HEK293T (cell line): ENCODE measurements at regions not wholly inside any gene's neighbourhood (a gene's known extent, or its start where the extent isn't known, plus 50 kb on each side); places are given as distances from the start of the nearest gene placed in this dataset.
"Not testable (repeated sequence)": the region's sequence is repeated elsewhere in the genome, so short reads cannot be mapped to it uniquely, and the experiment has no call there.

Experiments used
- CTCF ChIA-PET: fragments of 350-600 bp; formaldehyde crosslinking; extraction: SDS; loops from one replicate; lab custom pipeline; 2021; ENCODE audit warnings: antibody characterized with exemption, inconsistent platforms; lab: Yijun Ruan, JAX
- POLR2A ChIA-PET: fragments of 350-600 bp; formaldehyde crosslinking; extraction: SDS; loops from one replicate; lab custom pipeline; 2020; ENCODE audit warnings: antibody characterized with exemption, inconsistent platforms; lab: Yijun Ruan, JAX
- DNase-seq: peaks from one replicate; pipeline ENCODE4 v3.0.0; 2012; ENCODE audit warnings: mixed read lengths; ENCODE audit errors: extremely low spot score
- ARNT ChIP-seq: fragments of 450-650 bp; IDR thresholded peaks from 2 replicates; pipeline ENCODE4 v1.6.1; 2017; ENCODE audit warnings: mild to moderate bottlenecking
- BHLHE40 ChIP-seq: fragments of 450-650 bp; IDR thresholded peaks from 2 replicates; pipeline ENCODE4 v1.6.1; 2016; ENCODE audit warnings: mild to moderate bottlenecking, moderate library complexity, borderline replicate concordance
- CTBP1 ChIP-seq: fragments of 450-650 bp; IDR thresholded peaks from 2 replicates; pipeline ENCODE4 v1.6.1; 2016; ENCODE audit warnings: borderline replicate concordance
- ELF4 ChIP-seq: fragments of 450-650 bp; IDR thresholded peaks from 2 replicates; pipeline ENCODE4 v1.6.1; 2017; ENCODE audit warnings: antibody characterized with exemption
- FOXA1 ChIP-seq: fragments of 450-650 bp; IDR thresholded peaks from 2 replicates; pipeline ENCODE4 v1.6.1; 2016; ENCODE audit warnings: mild to moderate bottlenecking
- FOXK2 ChIP-seq: fragments of 450-650 bp; IDR thresholded peaks from 2 replicates; pipeline ENCODE4 v1.6.1; 2016; ENCODE audit warnings: mild to moderate bottlenecking
- FOXM1 ChIP-seq: fragments of 450-650 bp; IDR thresholded peaks from 2 replicates; pipeline ENCODE4 v1.6.1; 2017; ENCODE audit warnings: mild to moderate bottlenecking, borderline replicate concordance
- HDGF ChIP-seq: fragments of 450-650 bp; IDR thresholded peaks from 2 replicates; pipeline ENCODE4 v1.6.1; 2017; ENCODE audit warnings: antibody characterized with exemption, borderline replicate concordance
- L3MBTL2 ChIP-seq: fragments of 450-650 bp; conservative IDR thresholded peaks from 2 replicates; pipeline ENCODE4 v1.6.1; 2016; ENCODE audit warnings: mild to moderate bottlenecking
- LEF1 ChIP-seq: fragments of 450-650 bp; IDR thresholded peaks from 2 replicates; pipeline ENCODE4 v1.6.1; 2017; ENCODE audit warnings: mild to moderate bottlenecking, borderline replicate concordance
- NFRKB ChIP-seq: fragments of 450-650 bp; IDR thresholded peaks from 2 replicates; pipeline ENCODE4 v1.6.1; 2016; ENCODE audit warnings: mild to moderate bottlenecking, moderate library complexity
- SP1 ChIP-seq: fragments of 450-650 bp; IDR thresholded peaks from 2 replicates; pipeline ENCODE4 v1.6.1; 2017
- SUZ12 ChIP-seq: fragments of 450-650 bp; IDR thresholded peaks from 2 replicates; pipeline ENCODE4 v1.6.1; 2016; ENCODE audit warnings: mild to moderate bottlenecking
- TARDBP ChIP-seq: fragments of 450-650 bp; IDR thresholded peaks from 2 replicates; pipeline ENCODE4 v1.6.1; 2016
- ZNF384 ChIP-seq: fragments of 450-650 bp; IDR thresholded peaks from 2 replicates; pipeline ENCODE4 v1.6.1; 2016
- TF ChIP-seq, protein P1 (sequence below): fragments of 450-650 bp; IDR thresholded peaks from 2 replicates; pipeline ENCODE4 v1.6.1; 2016

GRCh38 chr13:33560726-33561125, 257.2 kb upstream of the RFC3 start:
- ChIA-PET POLR2A (interaction anchor here (1.4 kb wide), 1 partner anchor 17 kb away, joined by 3 read pairs; no protein-coding TSS in a partner anchor), CTCF (no interaction called here)
- TF ChIP-seq FOXA1 (no peak), SP1 (no peak), LEF1 (no peak), TARDBP (no peak), ZNF384 (no peak), HDGF (no peak), ELF4 (no peak), L3MBTL2 (no peak), BHLHE40 (no peak), CTBP1 (no peak), FOXM1 (no peak)
- TF ChIP-seq, protein P1, sequence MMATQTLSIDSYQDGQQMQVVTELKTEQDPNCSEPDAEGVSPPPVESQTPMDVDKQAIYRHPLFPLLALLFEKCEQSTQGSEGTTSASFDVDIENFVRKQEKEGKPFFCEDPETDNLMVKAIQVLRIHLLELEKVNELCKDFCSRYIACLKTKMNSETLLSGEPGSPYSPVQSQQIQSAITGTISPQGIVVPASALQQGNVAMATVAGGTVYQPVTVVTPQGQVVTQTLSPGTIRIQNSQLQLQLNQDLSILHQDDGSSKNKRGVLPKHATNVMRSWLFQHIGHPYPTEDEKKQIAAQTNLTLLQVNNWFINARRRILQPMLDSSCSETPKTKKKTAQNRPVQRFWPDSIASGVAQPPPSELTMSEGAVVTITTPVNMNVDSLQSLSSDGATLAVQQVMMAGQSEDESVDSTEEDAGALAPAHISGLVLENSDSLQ: no peak
- no peak for DNase-seq

DNA sequence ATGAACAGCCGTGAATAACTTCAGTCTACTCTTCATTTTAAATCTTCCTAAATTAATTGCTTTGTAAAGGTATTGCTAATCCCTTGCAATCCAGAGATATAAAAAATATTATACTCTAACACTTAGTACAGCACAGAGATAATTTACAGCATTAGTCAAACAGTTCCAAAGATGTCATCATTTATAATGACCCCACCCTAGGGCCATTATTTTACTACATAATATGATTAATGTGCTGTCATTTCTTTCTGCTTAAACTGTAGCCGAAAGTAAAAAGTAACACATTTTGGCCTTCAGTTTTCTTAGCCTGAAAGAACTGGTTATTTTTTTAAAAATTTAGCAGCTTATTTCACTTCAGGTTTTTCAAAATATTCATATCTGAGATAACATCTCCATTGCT, 256.3 kb upstream of the RFC3 start:
- ChIA-PET POLR2A (no interaction called here), CTCF (no interaction called here)
- no peak for DNase-seq
- no peak for TF ChIP-seq FOXK2
- TF ChIP-seq, protein P1: peak; percentile 54
- no peak for TF ChIP-seq HDGF
- no peak for TF ChIP-seq SUZ12
- TF ChIP-seq FOXA1: no peak

DNA sequence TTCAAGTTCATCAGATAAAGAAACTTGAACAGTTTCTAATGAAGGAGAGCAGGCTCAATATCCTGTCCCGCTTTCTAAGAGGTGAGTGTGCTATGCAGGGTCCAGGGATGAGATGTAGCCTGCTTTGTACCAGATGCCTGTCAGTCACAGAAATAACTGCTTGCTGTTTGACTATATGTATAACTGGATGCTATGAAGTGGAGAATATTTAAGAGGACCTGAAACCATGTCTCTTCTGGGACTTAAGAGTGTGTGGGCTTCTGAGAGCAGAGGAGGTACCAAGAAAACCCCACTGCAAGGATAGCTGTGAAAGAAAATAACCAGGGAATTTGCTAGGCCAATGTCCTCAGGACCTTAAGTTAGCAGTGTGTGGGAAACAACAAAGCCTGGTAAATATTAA, 246.3 kb upstream of the RFC3 start:
- ChIA-PET POLR2A (no interaction called here), CTCF (no interaction called here)
- no peak for DNase-seq
- TF ChIP-seq HDGF (no peak), NFRKB (no peak), SP1 (no peak), FOXA1 (no peak), ELF4 (no peak), BHLHE40 (no peak), SUZ12 (no peak), LEF1 (no peak), FOXM1 (no peak), FOXK2 (no peak)
- TF ChIP-seq, protein P1: no peak

DNA sequence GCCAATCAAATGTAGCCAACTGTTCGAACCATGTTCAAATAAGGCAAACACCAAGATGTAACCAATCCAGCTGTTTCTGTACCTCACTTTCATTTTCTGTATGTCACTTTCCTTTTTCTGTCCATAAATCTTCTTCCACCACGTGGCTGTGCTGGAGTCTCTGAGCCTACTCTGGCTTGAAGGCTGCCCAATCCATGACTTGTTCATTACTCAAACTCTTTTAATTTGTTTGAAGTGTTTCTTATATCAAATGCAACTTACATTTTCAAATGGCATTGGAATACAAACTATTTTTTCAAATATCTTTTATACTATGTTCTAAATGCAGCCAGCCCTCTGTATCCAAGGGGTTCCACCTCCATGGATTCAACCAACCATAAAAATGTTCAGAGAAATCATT, 245.6 kb upstream of the RFC3 start:
- DNase-seq, POLR2A ChIA-PET, CTCF ChIA-PET: not testable (repeated sequence)

DNA sequence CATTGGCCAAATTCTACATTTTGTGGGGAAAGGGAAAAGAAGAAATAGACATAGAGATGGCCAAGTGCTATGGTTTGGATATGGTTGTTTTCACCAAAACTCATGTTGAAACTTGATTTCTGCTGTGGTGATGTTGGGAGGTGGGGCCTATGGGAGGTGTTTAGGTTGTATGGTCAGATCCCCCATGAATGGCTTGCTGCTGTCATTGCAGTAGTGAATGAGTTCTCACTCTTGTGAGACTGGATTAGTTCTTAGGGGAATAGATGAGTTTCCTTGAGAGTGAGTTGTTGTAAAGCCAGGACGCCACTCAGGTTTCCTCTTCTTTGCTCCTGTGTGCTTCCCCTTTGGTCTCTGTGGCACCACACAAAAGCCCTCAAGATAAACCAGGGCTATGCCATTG, 242.6 kb upstream of the RFC3 start:
- TF ChIP-seq SP1: no peak
- TF ChIP-seq NFRKB: no peak
- no peak for TF ChIP-seq HDGF
- no peak for TF ChIP-seq FOXA1
- POLR2A ChIA-PET: no interaction called here
- CTCF ChIA-PET: no interaction called here
- DNase-seq: no peak

- CTCF ChIA-PET: no interaction called here
- POLR2A ChIA-PET: no interaction called here
- TF ChIP-seq ELF4: no peak
- TF ChIP-seq ARNT: no peak
- no peak for TF ChIP-seq FOXM1
- no peak for TF ChIP-seq CTBP1
- no peak for TF ChIP-seq FOXA1
- TF ChIP-seq FOXK2: no peak
- TF ChIP-seq NFRKB: no peak
- TF ChIP-seq, protein P1: no peak
- TF ChIP-seq SUZ12: no peak
- TF ChIP-seq SP1: no peak
- no peak for TF ChIP-seq TARDBP
- TF ChIP-seq ZNF384: no peak
- no peak for TF ChIP-seq L3MBTL2
- no peak for TF ChIP-seq HDGF
- no peak for TF ChIP-seq LEF1
- no peak for DNase-seq
Measured at GRCh38 chr13:33577007-33577406, 240.9 kb upstream of the RFC3 start.

DNA sequence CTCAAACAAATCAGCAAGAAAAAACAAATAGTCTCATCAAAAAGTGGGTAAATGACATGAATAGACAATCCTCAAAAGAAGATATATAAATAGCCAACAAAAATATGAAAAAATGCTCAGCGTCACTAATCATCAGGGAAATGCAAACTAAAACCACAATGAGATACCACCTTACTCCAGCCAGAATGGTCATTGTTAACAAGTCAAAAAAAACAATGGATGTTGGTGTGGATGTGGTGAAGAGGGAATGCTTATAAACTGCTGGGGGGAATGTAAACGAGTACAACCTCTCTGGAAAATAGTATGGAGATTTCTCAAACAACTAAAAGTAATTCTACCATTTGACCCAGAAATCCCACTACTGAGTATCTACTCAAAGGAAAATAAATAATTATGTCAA, 239.2 kb upstream of the RFC3 start:
- DNase-seq: no peak
- CTCF ChIA-PET: no interaction called here
- TF ChIP-seq FOXM1 (no peak), ELF4 (no peak), L3MBTL2 (no peak), ZNF384 (no peak), HDGF (no peak), TARDBP (no peak), LEF1 (no peak), BHLHE40 (no peak), SP1 (no peak), CTBP1 (no peak), ARNT (no peak), FOXK2 (no peak), FOXA1 (no peak), SUZ12 (no peak), NFRKB (no peak)
- TF ChIP-seq, protein P1: no peak
- POLR2A ChIA-PET: no interaction called here
